NCI-H524 (cell line): ENCODE measurements at regions not wholly inside any gene's neighbourhood (a gene's known extent, or its start where the extent isn't known, plus 50 kb on each side); places are given as distances from the start of the nearest gene placed in this dataset.
A peak's percentile ranks its signal among the peaks of the same experiment; 100 is the strongest.

Experiments
- DNase-seq, 2 experiments: peaks; one replicate each; lab custom pipeline; 2025; lab: John Stamatoyannopoulos, UW

DNA sequence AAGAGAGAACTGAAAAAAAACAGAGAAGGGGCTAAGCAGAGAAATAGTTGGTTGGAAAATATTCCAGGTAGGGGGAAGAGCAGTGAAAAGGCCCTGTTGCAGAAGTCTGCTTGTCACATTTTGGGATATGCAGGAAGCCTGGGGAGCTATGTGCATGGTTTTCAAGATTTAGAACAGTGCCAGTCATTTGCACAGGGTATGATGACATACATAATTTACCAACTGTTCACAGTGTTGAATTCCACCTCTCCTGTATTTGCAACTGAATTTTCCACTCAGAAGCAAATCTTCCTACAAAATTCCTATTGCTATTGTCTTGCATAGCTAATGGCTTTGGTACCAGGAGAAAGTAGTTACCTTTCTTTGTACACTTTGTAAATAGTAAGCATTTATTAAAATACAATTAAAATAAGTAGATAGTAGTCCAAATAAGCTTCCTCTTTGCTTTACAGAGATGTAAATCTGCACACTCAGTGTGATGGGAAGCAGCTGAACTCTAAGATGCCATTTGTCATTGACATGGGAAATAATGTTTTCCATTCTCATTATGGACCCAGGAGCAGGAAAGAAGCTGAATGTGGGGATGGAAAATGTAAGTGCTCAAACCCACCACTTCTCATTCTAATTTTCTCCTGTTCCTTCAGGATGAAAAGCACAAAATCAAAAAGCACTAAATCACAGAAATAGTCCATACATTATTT lies 177.4 kb downstream of the BTG1 start:
- DNase-seq = no peak

DNA sequence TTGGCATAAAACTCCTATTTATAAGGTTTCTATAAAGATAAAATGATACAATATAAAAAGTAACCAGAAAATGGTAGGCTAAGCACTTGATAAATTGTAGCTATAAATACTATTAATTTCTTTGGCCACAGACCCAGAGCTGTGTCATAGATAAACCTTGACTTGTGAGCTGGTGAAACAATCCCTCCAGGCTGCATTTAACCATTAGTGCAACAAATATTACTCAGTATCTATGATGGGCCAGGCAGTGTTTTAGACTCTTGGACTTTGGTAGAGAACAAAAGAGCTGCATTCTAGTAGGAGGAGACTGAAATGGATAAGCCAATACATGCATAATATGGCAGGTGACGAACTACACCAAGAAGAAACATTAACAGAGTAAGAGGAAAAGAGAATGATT lies 178.1 kb downstream of the BTG1 start:
- DNase-seq = no peak

DNA sequence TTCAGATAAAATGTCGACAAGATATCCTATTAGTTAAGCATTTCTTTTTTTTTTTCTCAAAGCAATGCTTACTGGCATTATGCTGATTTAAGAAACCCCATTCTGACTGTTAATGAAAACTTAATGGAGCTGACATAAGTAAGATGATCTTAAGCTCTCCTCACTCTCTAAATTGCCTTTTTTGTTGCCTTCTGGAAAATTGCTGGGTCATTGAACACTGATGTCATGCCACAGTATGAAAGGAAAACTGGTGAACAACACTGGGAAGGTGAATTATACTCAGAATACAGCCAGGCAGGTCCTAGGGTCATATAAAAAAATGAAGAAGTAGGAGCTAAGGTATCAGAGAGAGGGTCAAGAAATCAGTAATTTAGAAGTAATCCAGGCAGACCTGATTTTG lies 179.9 kb downstream of the BTG1 start:
- no peak for DNase-seq

DNA sequence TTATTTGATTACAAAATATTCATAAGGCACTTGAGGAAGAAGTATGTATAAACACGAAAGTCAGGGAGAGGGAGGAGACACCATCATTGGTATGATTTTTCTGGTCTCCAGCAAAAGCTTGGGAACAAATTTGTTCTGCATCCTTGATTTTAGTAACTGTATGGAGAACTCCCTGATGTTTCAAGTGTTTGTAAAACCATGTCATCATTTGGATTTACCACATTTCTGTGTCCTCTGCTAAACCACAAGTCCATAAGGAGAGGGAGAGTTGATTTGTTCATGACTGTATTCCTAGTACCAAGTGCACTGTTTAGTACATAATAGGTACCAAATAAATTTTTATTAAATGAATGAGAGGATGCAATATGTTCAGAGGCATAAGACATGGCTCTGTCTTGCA lies 181.1 kb downstream of the BTG1 start:
- DNase-seq = no peak

DNA sequence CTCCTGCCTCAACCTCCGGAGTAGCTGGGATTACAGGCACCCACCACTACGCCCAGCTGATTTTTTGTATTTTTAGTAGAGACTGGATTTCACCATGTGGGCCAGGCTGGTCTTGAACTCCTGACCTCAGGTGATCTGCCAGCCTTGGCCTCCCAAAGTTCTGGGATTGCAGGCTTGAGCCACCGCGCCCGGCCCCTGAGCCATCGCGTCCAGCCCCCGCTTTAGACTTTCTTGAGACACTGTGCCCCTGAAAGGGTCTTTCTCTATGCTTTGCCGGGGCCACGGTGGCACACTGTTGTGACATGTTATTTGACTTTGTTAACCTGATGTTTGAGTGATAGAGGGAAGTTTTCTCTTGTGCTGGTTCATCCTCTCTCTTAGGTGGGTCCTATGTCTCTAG lies 186.4 kb downstream of the BTG1 start:
- DNase-seq = no peak

DNA sequence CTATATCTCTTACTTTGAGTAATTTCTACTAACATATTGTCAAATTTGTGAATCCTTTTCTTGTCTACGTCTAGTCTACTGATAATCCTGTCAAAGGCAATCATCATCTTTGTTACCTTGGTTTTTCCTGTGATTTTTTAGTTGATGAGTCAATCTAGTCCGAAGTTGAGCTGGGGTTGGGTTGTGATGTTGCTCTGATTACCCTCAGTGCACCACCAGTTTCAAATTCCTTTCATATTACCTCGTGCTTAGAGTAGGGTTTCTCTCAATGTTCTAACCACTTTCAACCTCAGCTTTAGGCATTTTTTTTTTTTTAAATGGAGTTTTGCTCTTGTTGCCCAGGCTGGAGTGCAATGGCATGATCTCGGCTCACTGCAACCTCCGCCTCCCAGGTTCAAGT lies 186.8 kb downstream of the BTG1 start:
- no peak for DNase-seq

DNA sequence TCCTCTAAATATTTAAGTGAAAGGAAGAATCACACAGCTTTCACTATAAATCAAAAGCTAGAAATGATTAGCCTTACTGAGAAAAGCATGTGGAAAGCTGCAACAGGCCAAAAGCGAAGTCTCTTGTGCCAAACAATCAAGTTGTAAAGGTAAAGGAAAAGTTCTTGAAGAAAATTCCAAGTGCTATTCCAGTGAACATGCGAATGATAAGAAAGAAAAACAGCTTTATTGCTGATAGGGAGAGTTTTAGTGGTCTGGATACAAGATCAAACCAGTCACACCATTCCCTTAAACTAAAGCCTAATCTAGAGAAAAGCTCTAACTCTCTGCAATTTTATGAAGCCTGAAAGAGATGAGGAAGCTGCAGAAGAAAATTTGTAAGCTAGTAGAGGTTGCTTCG lies 190.9 kb downstream of the BTG1 start:
- no peak for DNase-seq

DNA sequence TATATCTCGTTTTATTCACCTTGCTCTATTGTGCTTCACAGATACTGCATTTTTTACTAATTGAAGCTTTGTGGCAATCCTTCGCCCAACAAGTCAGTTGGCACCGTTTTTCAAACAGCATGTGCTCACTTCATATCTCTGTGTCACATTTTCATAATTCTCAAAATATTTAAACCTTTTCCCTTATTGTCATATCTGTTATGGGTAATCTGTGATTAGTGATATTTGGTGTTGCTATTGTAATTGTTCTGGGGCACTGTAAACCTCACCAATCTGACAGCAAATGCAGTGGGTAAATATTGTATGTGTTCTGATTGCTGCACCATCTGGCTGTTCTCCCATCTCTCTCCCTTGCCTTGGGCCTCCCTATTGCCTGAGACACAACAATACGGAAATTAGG lies 191.3 kb downstream of the BTG1 start:
- no peak for DNase-seq

DNA sequence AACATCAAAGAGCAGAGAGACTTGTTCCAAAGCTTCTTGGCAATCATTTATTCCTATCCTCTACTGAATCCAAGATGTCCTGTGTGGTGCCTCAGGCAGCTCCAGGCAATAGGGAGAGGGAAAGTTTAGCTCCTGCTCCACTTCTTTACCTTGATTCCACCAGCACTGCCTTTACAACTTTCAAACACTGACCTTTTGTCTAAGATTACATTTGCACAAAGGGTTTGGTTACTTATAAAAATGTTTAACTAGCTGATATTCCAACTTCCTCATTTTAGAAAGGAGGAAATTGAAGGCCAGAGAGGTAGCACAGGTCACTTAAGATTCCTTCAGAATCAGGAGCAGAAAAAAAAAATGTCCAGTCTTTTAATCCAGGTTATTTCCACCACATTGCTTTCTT lies 192.7 kb downstream of the BTG1 start:
- DNase-seq = no peak

DNA sequence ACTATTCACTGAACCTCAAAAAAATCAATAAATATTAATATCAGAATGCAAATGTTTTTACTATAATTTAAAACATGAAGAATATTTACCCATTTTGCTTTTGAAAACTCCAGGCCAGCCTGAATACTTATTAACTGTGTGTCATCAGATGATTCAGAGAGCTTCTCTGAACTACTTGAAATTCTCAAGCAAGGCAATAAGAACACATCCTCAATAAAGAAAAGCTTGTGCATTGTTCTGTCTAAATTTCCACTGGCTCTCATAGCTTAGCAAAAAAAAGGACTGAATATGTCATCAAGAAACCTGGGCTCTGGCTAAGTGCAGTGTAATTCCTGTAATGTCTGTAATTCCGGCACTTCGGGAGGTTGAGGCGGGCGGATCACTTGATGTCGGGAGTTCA lies 194.1 kb downstream of the BTG1 start:
- no peak for DNase-seq

DNA sequence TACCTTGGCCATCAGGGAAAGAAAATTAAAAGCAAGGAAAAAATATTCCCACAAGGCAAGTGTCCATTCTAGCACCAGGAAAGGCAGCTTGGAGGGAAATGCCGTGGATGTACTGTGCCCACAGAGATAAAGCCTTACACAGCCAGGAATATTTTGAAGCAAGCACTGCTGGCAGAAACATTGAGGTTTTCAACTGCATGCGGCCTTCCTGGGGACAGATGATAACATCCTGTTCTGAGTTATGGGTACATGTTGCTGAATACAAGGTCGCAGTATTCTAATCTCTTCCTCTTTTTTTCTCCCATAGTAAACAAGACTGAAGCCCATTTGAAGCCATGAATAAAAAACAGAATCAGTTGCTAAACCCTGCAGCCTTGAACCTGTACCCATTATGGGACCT lies 197.1 kb downstream of the BTG1 start:
- no peak for DNase-seq

DNA sequence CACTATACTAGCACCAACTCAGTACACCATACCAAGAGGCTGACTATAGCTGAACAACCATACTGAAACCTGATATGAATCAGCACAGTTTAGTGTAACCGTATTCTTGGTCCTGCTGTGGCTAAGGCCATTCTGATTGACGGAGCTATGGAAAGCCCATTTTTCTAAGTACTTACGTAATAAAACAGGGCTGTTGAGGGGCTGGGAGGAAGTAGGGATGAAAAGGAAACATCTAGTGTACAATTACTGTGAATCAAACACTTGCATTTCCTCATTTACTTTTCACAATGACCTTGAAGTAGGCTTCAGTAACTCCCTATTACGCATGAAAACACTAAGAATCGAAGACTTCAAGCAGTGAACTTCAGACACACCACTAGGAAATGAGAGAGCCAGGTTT lies 198.2 kb downstream of the BTG1 start:
- no peak for DNase-seq

DNA sequence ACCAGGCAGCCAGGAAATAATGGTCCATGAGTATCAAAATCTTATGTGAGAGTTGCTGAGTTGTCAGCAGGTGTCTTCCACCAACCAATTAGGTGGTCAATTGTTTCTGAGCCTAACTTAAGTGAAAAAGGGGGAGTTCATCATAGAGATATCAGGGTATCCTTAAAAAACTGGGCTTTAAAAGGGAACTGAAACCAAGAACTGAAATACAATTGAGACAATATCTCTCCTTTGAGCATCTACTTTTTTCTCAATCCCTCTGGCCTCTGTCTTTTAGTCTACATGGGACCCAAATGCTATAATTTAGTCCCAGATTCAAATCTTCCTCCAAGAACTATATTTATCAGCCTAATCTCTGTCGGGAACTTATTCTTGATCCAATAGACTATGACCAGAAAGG lies 201.0 kb downstream of the BTG1 start:
- no peak for DNase-seq

DNA sequence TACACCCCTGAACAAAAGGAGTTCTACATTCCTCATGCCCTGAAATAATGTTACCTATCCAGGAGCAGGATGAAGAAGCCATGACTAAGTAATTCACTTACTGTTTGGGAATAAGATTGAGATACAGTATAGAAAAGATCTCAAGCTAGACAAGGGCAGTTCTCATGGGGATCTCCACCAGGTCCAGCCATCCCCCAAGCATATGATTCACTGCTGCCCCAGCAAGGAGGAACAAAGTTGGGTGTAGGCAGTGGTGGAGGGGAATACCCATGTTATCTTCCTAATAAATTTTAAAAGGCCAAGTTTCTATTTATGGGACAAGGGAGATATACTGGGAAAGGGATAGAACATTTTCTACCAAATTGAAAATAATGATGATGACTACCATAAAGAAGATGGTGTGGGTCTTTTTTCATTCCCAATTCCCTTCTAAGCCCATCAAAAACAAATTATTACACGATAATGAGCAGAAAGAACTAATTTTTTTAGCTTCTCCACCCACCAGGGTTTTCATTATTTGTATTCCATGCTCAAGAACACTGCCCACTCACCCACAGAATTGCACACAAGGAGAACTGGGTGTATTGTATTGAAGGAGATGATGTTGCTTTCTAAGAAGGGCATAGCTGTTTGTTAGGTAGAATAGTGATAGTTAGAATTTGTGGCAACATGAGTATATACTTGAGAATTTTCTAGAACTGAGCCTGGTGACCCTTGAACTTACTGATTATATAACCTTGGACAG lies 204.6 kb downstream of the BTG1 start:
- DNase-seq = no peak

DNA sequence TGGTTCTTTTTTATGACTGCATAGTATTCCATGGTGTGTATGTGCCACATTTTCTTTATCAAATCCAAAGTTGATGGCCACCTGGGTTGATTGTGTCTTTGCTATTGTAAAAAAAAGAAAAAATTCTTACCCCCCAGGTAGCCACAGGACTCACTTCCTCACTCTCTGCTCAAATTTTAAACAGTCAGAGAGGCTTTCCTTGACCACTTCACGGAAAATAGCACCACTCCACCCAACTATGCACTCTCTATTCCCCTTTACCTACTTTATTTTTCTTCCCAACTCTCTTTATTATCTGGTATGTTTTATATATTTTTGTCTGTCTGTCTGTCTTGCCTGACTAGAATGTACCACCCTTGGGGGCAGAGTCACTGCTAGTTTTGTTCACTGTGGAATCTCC lies 205.3 kb downstream of the BTG1 start:
- no peak for DNase-seq

DNA sequence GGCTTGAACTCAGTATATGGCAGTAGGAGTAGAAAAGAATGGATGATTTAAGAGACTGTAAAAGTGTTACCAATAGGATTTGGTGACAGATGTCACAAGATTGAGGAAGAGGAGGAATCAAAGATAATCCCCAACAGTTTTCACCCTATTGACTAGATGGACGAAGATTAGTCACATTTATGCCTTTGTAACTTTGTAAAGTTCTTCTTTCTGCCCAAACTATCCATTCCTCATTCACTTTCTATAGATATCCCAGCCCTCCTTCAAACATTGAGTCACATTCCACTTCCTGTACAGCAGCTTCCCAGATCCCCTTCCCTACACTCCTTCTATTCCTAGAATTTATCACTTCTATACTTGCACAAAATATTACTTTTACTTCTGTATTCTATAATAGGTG lies 207.9 kb downstream of the BTG1 start:
- DNase-seq = peak; percentile 19 to 55

DNA sequence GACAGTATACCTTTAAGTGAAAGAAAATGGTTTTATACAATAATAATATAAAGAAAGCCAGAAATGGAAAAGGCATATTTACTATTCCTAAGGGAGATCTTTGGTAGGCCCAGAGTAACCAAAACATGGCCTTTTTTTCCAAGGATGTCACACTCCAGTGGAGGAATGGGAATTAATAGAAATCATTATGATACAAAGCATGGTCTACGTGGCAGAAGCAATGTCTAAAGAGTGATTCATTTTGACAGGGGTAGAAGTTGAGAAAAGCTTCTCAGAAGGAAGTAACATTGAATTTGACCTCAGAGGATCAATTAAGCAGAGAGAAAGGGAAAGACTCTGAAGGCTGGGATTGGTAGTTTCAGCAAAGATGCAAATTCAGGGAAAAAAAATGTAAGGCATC lies 208.6 kb downstream of the BTG1 start:
- no peak for DNase-seq

DNA sequence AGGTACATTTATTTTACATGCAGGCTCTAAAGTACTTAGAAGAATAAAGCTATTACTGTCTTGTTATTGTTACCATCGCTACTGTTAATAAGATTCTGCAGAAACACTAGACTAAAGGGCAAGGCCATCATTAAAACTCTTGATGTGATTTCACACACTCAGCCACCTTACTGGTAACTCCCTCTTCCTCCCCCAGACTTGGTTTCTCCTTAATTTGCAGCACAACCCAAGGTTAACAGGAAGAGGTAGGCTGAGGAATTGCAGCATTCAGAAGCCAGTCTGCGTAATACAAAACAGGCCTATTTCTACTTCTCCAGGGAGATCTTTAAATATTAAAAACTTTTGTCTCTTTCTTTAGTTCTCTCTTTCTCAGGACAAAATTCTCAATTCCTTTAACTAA lies 210.3 kb downstream of the BTG1 start:
- no peak for DNase-seq

DNA sequence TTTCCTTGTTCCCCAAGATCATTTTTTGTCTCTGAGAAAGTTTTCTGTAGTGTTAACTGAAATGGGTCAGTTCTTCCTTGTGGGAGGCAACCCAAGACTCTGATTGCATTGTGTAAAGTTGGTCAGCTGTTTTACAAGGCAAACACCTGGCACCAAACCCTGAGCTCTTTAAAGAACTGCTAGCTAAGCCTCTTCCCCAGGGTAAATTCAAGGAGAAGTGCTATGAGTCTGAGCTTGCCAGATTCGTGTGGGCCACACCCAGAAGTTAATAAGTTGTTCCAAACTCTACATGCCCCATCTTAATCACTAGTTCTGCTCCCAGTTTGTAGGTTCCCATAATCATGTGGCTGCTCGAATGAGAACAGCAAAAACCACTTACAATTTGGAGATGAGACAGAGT lies 214.5 kb downstream of the BTG1 start:
- peak in 1 of 2 experiments; percentile 48 for DNase-seq

DNA sequence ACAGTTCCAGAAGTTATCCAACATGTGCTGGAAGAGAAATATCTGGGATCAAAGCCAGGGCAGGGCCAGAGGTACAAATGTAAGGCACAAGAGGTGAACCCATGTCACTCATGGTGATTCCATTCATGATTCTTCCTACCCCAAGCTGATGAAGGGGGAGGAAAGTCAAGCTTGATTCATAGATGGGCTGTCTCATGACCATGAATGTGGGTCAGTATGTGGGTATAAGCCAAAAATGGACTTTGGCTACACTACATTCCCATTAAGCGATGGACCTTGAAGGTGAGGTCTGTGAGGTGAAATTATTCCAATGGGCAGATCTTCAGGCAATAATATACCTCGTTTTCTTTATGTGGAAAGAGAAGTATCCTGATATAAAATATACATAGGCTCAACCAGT lies 217.1 kb downstream of the BTG1 start:
- DNase-seq = no peak

DNA sequence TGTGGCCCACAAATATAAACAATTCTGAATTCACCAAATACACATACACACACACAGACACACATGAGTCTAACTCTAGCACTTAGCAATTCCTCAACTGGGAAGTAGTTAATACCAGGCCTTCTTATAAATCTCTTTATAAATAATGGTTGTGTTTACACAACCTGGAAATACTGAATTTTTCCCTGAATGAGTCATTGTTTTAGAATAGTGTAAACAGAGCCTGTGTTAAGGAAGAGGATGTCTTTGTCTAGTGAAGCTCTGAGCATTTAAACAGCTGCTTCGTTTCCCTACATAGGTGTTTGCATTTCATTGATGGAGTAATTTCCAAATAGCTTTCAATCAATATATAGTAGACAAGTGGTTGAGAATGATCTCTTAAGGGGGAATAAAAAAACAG lies 218.8 kb downstream of the BTG1 start:
- DNase-seq = no peak

DNA sequence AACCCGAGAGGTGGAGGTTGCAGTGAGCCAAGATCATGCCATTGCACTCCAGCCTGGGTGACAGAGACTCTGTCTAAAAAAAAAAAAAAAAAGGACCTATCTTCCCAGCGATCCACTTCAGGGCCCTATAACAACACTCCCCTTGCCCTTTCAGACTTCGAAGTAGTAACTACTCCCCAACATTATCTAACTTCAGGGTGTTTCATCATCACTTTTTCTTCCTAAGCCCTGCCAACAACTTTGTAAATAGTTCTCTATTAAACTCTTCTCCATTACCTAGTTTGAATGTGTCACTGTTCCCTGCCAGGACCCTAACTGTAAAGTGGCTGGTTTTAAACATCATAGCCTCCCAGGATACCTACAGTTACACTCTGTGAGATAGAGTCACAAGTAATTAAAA lies 220.8 kb downstream of the BTG1 start:
- DNase-seq = no peak

DNA sequence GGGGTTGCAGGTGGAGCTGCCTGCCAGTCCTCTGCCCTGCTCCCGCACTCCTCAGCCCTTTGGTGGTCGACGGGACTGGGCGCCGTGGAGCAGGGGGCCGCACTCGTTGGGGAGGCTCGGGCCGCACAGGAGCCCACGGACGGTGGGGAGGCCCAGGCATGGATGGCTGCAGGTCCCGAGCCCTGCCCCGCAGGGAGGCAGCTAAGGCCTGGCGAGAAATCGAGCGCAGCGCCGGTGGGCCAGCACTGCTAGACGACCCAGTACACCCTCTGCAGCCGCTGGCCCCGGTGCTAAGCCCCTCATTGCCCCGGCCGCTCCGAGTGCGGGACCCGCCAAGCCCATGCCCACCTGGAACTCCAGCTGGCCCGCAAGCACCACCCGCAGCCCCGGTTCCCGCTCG lies 221.8 kb downstream of the BTG1 start:
- DNase-seq = no peak

DNA sequence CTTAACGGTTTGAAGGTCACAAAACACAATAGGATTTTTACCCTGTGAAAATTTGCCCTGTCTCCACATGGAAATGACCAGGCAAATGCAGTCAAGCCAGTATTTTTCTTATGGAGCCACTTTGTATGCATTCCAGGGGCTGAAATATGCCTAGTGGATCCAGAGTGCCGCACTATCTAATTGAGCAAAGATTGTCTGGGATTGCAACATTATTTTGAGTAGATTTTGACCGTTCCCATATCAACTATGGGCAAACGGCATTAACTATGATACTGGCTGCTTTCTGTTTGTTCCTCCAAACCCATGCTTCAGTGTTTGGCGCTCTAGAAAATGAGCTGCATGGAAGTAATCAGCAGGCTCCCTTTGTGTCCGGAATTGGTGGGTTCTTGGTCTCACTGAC lies 223.0 kb downstream of the BTG1 start:
- DNase-seq = no peak
